HG03442 (cell line): ENCODE measurements at regions not wholly inside any gene's neighbourhood (a gene's known extent, or its start where the extent isn't known, plus 50 kb on each side); places are given as distances from the start of the nearest gene placed in this dataset.

Experiments
- ATAC-seq: cut with Tn5 transposase; IDR thresholded peaks from one replicate; pipeline ENCODE4 v1.9.1; 2021; ENCODE audit warnings: mild to moderate bottlenecking, moderate library complexity; ENCODE audit not compliant: unreplicated experiment

DNA sequence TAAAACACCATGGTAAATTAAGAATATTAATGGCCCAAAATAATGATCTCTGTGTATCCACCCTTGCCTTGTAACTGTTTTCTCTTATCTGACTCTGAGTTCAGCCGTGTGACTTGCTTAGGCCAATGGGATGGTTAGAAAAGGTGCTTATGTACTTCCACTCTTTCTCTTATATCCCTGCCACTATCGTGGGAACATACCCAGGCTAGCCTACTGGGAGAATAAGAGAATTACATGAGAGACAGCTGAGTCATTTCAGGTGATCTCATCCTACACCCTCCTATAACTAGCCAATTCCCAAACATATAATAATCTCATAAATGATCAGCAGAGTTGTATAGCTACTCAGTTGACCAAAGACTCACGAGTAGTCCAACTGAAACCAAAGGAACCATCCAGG, 98.3 kb upstream of the ABI3BP start:
- no peak for ATAC-seq

GRCh38 chr3:101085752-101086151, 92.5 kb upstream of the ABI3BP start:
- no peak for ATAC-seq

- no peak for ATAC-seq
These were observed 91.2 kb upstream of the ABI3BP start for GRCh38 chr3:101084404-101084803.

DNA sequence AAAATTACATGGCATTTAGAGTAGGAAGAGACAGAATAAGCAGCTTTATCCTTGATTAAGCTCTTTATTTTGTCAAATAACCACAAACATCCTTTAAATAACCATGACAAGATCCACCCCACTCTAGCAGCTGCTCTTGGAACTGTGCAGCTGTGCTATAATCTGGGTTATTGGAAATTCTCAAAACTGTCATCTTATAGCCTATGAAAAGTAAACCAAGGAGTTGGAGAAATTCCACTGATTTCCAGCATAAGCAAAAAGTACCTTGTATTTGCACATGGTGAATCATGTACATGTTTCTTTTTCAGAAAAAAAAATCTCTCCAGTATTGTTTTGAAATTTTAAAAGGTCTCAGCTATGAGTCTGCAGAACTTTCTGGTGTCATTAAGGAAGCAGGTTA, 88.8 kb upstream of the ABI3BP start:
- no peak for ATAC-seq

GRCh38 chr3:101081446-101081845, 88.2 kb upstream of the ABI3BP start:
- ATAC-seq: no peak

- no peak for ATAC-seq
These were observed 84.3 kb upstream of the ABI3BP start for GRCh38 chr3:101077361-101078011.

DNA sequence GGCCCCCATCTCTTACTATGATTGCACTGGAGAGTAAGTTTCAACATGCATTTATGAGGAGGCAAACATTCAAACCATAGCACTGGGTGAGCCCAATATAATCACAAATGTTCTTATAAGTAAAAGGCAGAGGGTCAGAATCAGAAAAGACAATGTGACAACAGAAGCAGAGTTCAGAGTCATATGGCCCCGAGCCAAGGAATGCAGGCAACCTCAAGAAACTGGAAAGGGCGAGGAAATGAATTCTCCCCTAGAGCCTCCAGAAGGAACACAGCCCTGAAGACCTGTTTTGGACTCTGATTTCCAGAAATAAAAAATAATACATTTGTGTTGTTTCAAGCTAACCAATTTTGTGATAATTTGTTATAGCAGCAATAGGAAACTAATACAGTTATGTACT, 81.3 kb upstream of the ABI3BP start:
- no peak for ATAC-seq

DNA sequence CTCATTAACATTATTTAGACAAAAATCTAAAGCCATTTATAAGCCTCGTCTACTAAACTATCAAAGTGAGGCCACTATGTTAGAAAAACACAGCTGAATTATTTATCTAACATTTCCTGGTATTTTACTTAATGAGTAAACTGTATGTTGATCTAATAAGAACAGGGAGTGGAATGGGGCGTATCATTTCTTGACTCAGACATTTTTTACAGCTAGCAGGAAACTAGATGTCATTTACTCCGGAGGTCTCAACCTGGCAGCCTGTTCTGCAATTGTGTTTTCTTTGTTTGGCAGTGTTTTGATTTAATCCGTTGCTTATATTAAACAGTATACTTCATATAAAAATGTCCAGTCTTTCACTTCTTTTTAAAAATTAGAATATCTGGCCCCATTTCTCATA, 79.1 kb upstream of the ABI3BP start:
- ATAC-seq: no peak

DNA sequence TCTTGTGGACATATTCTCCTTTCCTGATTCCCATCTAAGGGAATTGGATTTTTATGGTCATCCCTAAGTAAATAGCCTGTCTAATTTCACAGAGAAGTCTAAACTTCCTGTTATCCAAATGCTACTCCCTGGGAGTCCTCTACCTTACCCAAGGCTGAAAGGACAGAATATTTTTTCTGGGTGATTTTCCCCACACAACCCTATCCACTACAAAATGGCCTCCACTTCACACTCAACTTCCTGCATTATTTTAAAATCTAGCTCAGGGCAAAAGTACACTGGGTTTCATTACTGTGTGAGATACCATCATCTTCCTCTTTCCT, 77.5 kb upstream of the ABI3BP start:
- ATAC-seq: no peak

GRCh38 chr3:101069901-101070798, 76.9 kb upstream of the ABI3BP start:
- ATAC-seq: peak; percentile 86

GRCh38 chr3:101068876-101069606, 75.8 kb upstream of the ABI3BP start:
- ATAC-seq: no peak

DNA sequence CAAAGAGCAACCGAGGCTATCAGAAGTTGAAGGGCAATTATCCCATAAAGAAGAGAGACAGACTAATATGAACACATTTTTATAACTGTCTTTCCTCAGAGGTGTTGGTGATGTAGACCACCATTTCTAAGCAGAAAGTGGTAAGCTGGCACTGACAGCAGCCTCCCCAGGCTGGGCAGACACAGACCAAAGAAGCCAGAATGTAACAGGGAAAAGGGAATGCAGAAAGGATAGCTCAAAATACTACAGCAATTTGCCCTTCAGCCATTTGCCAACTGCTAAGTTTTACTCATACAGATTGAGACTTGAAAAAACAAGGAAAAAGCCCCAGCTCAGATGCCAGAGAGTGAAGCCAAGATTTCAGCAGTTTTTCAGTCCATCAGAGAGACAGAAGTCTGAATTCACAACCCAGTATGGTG, 73.5 kb upstream of the ABI3BP start:
- ATAC-seq: no peak

- no peak for ATAC-seq
These were observed 72.7 kb upstream of the ABI3BP start for GRCh38 chr3:101065962-101066361.

DNA sequence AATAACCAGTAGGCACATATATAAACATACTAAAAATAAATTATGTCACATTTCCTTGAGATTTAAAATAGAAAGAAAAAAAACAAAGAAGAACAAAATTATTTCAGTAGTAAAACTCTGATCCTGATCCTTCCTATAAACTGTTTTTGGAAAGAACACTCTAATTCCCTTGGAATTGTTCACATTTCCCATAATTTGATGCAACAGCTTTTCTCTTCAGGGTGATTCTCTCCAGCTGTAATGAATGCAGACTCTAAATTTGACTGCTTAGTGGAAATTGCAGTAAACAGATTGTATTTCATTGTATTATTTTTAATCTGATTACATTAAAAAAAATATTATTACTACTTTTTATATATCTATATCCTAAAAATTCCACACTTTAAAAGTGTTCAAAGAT, 70.2 kb upstream of the ABI3BP start:
- no peak for ATAC-seq

DNA sequence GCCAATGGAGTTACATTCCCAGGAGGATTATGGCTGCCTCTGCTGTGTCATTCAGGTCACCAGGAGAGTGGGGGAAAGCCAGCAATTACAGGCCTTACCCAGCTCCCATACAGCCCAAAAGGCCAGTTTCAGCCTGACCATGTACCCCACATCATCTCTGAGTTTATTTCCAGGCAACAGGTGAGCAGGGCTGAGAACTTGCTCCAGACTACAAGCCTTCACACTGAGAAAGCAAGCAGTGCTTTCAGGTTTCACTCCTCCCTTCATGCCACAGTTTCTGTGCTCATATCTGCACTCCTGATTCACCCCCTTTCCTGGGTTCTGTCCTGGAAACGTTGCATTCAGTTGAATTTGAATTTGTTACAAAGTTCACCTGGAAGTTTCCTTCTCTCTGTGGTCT, 68.1 kb upstream of the ABI3BP start:
- no peak for ATAC-seq

GRCh38 chr3:101050866-101051265, 57.6 kb upstream of the ABI3BP start:
- no peak for ATAC-seq

DNA sequence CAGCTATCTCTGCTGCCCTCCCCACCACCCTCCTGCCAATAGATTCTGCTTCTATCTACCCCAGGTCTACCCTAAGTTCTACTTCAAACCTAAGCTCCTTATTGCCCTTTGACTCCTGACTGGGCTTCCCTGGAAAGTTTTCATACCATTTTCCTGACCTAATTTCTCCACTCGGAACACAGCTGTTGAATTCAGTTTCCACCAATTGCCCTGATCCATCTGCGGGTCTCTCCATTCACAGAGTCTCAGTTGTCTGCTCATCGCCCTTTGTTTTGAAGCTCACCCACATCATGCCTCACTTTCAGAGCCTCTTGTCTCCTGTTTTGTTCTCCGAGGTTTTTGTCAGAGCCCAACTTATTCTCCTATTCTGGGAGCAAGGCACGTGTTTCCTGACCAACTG, 56.8 kb upstream of the ABI3BP start:
- ATAC-seq: no peak

DNA sequence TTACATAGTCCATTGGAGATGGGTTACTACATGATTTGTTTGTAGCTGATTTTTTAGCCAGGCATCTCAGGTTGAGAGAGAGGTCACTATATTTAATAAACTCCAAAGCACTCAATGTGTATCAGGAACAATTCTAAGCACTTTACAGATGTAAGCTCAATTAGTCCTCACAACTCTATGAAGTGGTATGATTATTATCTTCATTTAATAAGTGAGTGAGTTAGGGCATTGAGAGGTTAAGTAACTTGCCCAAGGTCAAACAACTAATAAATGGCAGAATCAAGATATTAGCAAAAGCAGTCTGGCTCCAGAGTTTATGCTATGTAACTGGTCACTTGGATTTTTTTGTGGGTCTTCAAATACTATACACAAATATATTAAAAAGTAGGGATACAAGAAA, 56.3 kb upstream of the ABI3BP start:
- no peak for ATAC-seq

DNA sequence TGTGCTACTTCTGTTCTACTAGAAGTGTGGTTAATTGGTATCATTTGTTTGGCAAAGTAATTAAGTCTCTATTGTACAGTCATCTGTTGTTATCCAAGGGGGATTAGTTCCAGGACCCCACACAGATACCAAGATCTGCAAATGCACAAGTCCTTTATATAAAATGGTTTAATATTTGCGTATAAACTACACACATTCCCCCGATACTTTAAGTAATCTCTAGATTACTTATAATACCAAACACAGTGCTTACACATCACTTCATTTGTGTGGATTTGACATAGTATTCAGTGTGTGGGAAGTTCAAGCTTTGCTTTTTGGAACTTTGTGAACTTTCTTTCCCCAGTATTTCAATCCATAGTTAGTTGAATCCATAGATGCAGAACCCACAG, 50.5 kb upstream of the ABI3BP start:
- no peak for ATAC-seq

DNA sequence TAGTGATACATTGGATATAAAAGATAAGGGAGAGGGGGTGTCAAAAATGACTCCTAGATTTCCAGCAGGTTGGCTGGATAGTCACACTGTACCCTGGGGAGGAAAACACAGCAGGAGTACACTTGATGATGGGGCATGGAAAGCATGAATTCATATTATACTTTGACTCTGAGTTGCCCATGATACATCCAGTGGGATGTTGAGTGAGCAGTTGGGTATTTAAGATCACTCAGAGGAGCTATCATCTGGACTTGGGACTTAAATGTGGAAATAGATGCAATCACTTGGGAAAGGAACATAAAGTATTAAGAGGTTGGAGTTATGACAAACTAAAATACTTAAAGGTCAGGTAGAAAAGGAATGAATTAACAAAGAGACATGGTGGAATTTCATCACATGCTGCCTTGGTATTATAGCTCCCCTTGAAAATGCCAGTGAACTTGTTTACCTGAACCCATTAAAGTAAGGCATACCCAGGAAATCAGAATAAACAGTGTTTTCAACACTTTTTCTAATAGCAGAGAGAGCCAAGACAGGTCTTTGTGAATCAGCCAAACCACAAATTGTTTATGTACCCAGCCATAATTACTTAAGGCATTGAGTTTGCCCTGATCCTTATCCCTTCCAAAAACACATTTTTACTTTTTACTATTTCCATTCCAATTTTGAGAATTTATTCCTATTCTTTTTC, 49.9 kb upstream of the ABI3BP start:
- ATAC-seq: no peak
